ENCODE measurements at regions not wholly inside any gene's neighbourhood (a gene's known extent, or its start where the extent isn't known, plus 50 kb on each side); places are given as distances from the start of the nearest gene placed in this dataset.

DNA sequence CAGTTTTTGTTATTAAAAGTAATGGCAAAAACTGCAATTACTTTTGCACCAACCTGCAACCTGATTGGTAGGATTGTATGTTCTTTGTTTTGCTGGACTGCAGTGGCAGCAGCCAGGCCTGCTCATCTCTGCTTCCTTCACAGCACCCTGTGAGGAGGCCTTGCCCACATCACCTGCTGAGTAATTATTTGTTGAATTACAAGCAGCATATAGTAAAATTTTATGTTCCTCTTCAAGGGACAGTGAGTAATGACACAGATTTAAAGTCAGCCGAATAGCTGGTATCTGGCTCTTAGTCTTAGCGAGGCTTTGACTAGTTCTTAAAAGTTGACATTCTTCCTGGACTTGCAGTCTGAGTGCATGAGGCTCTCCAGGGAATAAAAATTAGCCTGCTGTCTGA is 435.1 kb downstream of the PRDM2 start:
- TF ChIP-seq, protein P1, sequence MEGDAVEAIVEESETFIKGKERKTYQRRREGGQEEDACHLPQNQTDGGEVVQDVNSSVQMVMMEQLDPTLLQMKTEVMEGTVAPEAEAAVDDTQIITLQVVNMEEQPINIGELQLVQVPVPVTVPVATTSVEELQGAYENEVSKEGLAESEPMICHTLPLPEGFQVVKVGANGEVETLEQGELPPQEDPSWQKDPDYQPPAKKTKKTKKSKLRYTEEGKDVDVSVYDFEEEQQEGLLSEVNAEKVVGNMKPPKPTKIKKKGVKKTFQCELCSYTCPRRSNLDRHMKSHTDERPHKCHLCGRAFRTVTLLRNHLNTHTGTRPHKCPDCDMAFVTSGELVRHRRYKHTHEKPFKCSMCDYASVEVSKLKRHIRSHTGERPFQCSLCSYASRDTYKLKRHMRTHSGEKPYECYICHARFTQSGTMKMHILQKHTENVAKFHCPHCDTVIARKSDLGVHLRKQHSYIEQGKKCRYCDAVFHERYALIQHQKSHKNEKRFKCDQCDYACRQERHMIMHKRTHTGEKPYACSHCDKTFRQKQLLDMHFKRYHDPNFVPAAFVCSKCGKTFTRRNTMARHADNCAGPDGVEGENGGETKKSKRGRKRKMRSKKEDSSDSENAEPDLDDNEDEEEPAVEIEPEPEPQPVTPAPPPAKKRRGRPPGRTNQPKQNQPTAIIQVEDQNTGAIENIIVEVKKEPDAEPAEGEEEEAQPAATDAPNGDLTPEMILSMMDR (IDR thresholded peaks at IDR 0.05), result no peak
- no peaks in the 10 kb centered on the region for H3K27me3 ChIP-seq (ENCODE audit: control insufficient read depth, insufficient read depth, low read length)
- H3K27ac ChIP-seq, result no peak overlapping the region

DNA sequence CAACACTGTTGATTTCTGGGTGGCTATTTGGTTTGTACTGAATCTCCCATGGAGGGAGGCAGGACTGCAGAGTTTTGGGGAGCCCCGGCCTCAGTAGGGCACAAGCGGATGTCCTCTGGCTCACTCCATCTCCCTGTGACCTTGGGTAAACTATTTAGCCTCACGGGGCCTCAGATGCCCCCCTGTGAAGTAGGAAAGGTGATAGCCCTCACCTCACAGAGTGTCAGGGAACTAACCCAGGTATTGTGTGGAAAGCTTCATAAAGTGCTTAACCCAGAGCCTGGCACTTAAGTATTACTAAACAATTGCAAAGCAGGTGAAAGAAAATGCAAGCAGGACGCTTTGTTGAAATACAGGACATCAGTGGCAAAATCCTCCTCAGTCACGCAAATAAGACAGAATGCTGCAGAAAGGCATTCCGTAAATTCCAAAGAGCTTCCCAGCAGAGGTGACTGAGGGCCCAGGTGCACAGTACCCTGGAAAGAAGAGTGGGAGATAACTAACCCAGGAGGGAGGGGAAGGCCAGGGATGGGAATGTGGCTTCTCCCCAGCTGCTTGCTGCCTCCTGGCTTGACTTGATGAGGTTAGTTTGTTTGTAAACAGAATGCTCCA is 436.3 kb downstream of the PRDM2 start:
- Histone ChIP-seq H3K4me1 (no peaks in the 10 kb centered on the region), H3K79me2 (no peaks in the 10 kb centered on the region), H3K9ac (no peak overlapping the region), H3K27ac (no peak overlapping the region), H3K9me3 (ENCODE audit: control insufficient read depth, low read length) (no peaks in the 10 kb centered on the region), H3K4me2 (ENCODE audit: low read length) (no peak overlapping the region), H2AFZ (no peak overlapping the region), H3K4me3 (ENCODE audit: low read depth, low read length) (no peak overlapping the region), H3K36me3 (ENCODE audit: control insufficient read depth, insufficient read depth, low read length) (no peaks in the 10 kb centered on the region), H3K27me3 (ENCODE audit: control insufficient read depth, insufficient read depth, low read length) (no peaks in the 10 kb centered on the region)
- TF ChIP-seq, protein P1 (IDR thresholded peaks at IDR 0.05), result no peak

More for the DNA sequence above, 435.1 kb downstream of the PRDM2 start:
- no peak overlapping the region for H3K9ac ChIP-seq
- no peak overlapping the region for H3K4me3 ChIP-seq (ENCODE audit: low read depth, low read length)
- no peaks in the 10 kb centered on the region for H3K36me3 ChIP-seq (ENCODE audit: control insufficient read depth, insufficient read depth, low read length)
- no peak overlapping the region for H2AFZ ChIP-seq
- H3K79me2 ChIP-seq, result no peaks in the 10 kb centered on the region
- H3K4me1 ChIP-seq, result no peaks in the 10 kb centered on the region
- H3K4me2 ChIP-seq (ENCODE audit: low read length), result no peak overlapping the region
- no peaks in the 10 kb centered on the region for H3K9me3 ChIP-seq (ENCODE audit: control insufficient read depth, low read length)

GRCh38 chr1:14136881-14137280 is 436.9 kb downstream of the PRDM2 start:
- H3K27me3 ChIP-seq (ENCODE audit: control insufficient read depth, insufficient read depth, low read length), result no peaks in the 10 kb centered on the region
- no peak overlapping the region for H3K4me2 ChIP-seq (ENCODE audit: low read length)
- TF ChIP-seq, protein P1 (IDR thresholded peaks at IDR 0.05), result no peak
- H3K9me3 ChIP-seq (ENCODE audit: control insufficient read depth, low read length), result no peaks in the 10 kb centered on the region
- H3K4me1 ChIP-seq, result no peaks in the 10 kb centered on the region
- no peaks in the 10 kb centered on the region for H3K36me3 ChIP-seq (ENCODE audit: control insufficient read depth, insufficient read depth, low read length)
- H3K9ac ChIP-seq, result no peak overlapping the region
- H2AFZ ChIP-seq, result no peak overlapping the region
- no peak overlapping the region for H3K4me3 ChIP-seq (ENCODE audit: low read depth, low read length)
- no peaks in the 10 kb centered on the region for H3K79me2 ChIP-seq
- H3K27ac ChIP-seq, result no peak overlapping the region

DNA sequence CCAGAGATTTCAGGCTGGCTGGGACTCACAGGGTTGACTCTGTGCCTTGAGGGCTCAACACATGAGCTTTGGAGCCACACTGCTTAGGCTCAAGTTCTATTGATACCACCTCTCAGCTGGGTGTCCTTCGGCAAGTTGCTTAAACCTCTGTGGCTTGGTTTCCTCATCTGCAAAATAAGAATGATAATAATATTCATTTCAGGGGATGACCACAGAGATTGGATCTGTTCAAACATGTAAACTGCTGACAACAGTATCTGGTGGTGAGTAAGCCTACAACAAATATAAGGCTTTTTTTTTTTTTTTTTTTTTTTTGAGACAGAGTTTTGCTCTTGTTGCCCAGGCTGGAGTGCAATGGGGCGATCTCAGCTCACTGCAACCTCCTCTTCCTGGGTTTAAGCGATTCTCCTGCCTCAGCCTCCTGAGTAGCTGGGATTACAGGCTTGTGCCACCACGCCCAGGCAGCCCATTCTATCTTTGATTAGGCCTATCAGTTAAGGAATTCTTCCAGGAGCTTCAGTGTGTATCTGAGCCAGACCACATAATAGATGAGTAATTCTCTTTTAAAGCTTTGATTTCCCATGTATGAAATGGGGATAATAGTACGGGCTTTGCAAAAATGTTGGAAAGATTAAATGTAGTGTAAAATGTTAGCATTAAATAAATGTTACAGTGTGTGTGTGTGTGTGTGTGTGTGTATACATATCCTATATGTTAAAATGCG is 437.6 kb downstream of the PRDM2 start:
- Histone ChIP-seq H3K36me3 (ENCODE audit: control insufficient read depth, insufficient read depth, low read length) (no peaks in the 10 kb centered on the region), H3K79me2 (no peaks in the 10 kb centered on the region), H3K4me1 (no peaks in the 10 kb centered on the region), H3K27me3 (ENCODE audit: control insufficient read depth, insufficient read depth, low read length) (no peaks in the 10 kb centered on the region), H3K9ac (no peak overlapping the region), H2AFZ (no peak overlapping the region), H3K4me2 (ENCODE audit: low read length) (no peak overlapping the region), H3K4me3 (ENCODE audit: low read depth, low read length) (no peak overlapping the region), H3K27ac (no peak overlapping the region), H3K9me3 (ENCODE audit: control insufficient read depth, low read length) (no peaks in the 10 kb centered on the region)
- TF ChIP-seq, protein P1 (IDR thresholded peaks at IDR 0.05), result no peak

DNA sequence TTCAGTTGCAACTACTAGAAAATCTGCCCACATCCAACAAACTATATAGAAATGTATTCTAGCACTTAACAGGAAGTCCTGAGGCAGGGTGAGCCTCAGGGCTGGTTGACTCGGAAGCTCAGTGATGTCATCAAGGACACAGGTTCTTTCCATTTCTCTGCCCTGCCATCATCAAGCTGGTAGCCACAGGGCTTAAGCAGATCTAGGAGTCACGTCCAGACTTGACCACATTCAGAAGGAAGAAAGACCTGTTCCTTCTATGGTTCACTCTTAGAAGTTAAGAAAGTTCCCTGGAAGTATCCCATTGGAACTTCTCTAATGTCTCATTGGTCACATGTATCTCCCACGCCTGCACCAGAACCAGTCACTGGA is 438.1 kb downstream of the PRDM2 start:
- Histone ChIP-seq H3K27ac (no peak overlapping the region), H3K36me3 (ENCODE audit: control insufficient read depth, insufficient read depth, low read length) (no peaks in the 10 kb centered on the region), H3K4me3 (ENCODE audit: low read depth, low read length) (no peak overlapping the region), H3K4me2 (ENCODE audit: low read length) (no peak overlapping the region), H3K4me1 (no peaks in the 10 kb centered on the region), H3K9me3 (ENCODE audit: control insufficient read depth, low read length) (no peaks in the 10 kb centered on the region), H2AFZ (no peak overlapping the region), H3K27me3 (ENCODE audit: control insufficient read depth, insufficient read depth, low read length) (no peaks in the 10 kb centered on the region), H3K9ac (no peak overlapping the region), H3K79me2 (no peaks in the 10 kb centered on the region)
- TF ChIP-seq, protein P1 (IDR thresholded peaks at IDR 0.05), result no peak

All from parathyroid adenoma (tissue), 2 donors.